ENCODE measurements at regions not wholly inside any gene's neighbourhood (a gene's known extent, or its start where the extent isn't known, plus 50 kb on each side); places are given as distances from the start of the nearest gene placed in this dataset.

DNA sequence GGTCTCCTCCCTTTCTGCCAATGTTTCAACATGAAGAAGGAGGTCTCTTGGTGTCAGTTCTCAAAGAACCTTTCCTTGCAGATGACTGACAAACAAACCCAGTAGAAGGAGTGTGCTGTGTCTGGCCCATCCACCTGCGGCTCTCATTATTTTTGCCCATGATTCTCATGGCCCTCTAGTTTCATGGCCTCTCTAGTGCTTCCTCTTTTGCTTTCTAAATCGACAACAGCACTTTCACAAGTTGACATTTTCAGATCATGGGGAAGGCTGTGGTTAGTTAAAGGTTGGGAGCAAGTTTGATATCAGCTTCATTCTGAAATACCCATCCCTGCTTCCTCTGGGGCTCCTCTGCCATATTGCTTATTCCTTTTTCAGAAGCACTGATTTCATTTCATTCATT lies 805.2 kb downstream of the SLC4A3 start:
- H3K4me1 ChIP-seq = no peaks in the 10 kb centered on the region
- H3K27ac ChIP-seq = no peak overlapping the region
- no peak for DNase-seq
- no peaks in the 10 kb centered on the region for H3K36me3 ChIP-seq
- H3K9me3 ChIP-seq = no peaks in the 10 kb centered on the region
- no peak overlapping the region for H3K4me3 ChIP-seq
- intact Hi-C loops (cut with DNase I; ENCODE audit: low total_unique reads) = no loop called here
- H3K27me3 ChIP-seq = no peaks in the 10 kb centered on the region
- TF ChIP-seq POLR2A (IDR thresholded peaks at IDR 0.05) = no peak
- TF ChIP-seq, protein P1, sequence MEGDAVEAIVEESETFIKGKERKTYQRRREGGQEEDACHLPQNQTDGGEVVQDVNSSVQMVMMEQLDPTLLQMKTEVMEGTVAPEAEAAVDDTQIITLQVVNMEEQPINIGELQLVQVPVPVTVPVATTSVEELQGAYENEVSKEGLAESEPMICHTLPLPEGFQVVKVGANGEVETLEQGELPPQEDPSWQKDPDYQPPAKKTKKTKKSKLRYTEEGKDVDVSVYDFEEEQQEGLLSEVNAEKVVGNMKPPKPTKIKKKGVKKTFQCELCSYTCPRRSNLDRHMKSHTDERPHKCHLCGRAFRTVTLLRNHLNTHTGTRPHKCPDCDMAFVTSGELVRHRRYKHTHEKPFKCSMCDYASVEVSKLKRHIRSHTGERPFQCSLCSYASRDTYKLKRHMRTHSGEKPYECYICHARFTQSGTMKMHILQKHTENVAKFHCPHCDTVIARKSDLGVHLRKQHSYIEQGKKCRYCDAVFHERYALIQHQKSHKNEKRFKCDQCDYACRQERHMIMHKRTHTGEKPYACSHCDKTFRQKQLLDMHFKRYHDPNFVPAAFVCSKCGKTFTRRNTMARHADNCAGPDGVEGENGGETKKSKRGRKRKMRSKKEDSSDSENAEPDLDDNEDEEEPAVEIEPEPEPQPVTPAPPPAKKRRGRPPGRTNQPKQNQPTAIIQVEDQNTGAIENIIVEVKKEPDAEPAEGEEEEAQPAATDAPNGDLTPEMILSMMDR (IDR thresholded peaks at IDR 0.05) = no peak

DNA sequence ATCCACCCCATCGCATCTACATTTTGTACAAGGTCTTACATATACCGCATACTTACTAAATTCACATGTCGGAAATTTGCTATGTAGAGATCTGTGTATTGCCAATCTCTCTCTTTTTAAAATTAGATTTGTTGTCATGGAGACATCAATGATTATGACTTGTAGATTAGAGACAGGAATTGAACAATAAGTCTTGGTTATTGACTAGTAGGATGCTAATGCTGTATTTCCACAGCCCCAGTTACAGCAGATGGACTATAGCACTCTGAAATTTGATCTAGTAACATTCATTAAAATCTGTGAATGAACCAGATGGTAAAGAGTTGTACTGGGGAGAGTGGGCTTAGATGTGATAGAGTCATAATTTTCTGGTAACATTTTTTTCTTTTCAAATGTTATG lies 805.7 kb downstream of the SLC4A3 start:
- intact Hi-C loops (cut with DNase I; ENCODE audit: low total_unique reads) = no loop called here
- DNase-seq = no peak
- H3K27me3 ChIP-seq = no peaks in the 10 kb centered on the region
- no peaks in the 10 kb centered on the region for H3K36me3 ChIP-seq
- H3K9me3 ChIP-seq = no peaks in the 10 kb centered on the region
- H3K4me3 ChIP-seq = no peak overlapping the region
- TF ChIP-seq, protein P1 (IDR thresholded peaks at IDR 0.05) = no peak
- no peak for TF ChIP-seq POLR2A (IDR thresholded peaks at IDR 0.05)
- no peaks in the 10 kb centered on the region for H3K4me1 ChIP-seq
- no peak overlapping the region for H3K27ac ChIP-seq

DNA sequence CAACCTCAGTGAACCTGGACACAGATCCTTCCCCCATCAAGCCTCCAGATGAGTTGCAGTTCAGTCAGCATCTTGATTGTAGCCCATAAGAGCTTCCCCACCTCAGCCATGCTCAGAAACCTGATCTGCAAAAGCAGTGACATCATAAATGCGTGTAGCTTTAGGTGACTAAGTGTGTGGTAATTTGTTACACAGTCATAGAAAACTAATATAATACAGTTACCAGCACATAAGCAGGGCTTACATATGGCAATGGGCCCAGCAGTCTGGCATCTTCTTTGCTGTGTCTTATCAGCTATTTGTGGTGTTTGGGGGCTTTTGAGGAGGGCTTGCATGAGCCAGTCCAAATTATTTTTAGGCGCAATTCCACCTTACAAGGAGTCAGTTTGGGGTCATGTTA lies 807.0 kb downstream of the SLC4A3 start:
- no peak for DNase-seq
- TF ChIP-seq, protein P1 (IDR thresholded peaks at IDR 0.05) = no peak
- no peak for TF ChIP-seq POLR2A (IDR thresholded peaks at IDR 0.05)
- no peaks in the 10 kb centered on the region for H3K27me3 ChIP-seq
- intact Hi-C loops (cut with DNase I; ENCODE audit: low total_unique reads) = no loop called here
- H3K4me1 ChIP-seq = no peaks in the 10 kb centered on the region
- no peak overlapping the region for H3K27ac ChIP-seq
- H3K4me3 ChIP-seq = no peak overlapping the region
- no peaks in the 10 kb centered on the region for H3K9me3 ChIP-seq
- H3K36me3 ChIP-seq = no peaks in the 10 kb centered on the region

DNA sequence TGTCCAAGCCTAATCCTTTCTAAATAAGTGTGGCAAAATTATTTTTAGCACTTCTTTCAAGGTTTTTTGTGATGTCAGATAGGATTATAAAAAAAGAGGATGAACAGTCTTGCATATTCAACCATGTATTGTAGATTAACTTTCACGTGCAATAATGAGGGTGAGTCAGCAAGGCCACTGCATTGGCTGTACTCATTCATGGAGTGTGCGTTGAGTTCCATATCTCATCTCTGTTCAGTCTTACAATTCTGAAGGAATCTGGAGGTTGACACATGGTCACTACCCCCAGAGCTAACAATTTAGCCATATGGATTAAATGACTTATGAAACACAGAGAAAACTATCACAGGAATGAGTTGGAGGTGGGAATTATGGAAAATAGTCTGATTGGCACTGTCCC lies 810.5 kb downstream of the SLC4A3 start:
- Histone ChIP-seq H3K27me3 (no peaks in the 10 kb centered on the region), H3K4me3 (no peak overlapping the region), H3K36me3 (no peaks in the 10 kb centered on the region), H3K9me3 (no peaks in the 10 kb centered on the region), H3K4me1 (no peaks in the 10 kb centered on the region), H3K27ac (no peak overlapping the region)
- no peak for TF ChIP-seq POLR2A (IDR thresholded peaks at IDR 0.05)
- TF ChIP-seq, protein P1 (IDR thresholded peaks at IDR 0.05) = no peak
- DNase-seq = no peak
- intact Hi-C loops (cut with DNase I; ENCODE audit: low total_unique reads) = no loop called here

DNA sequence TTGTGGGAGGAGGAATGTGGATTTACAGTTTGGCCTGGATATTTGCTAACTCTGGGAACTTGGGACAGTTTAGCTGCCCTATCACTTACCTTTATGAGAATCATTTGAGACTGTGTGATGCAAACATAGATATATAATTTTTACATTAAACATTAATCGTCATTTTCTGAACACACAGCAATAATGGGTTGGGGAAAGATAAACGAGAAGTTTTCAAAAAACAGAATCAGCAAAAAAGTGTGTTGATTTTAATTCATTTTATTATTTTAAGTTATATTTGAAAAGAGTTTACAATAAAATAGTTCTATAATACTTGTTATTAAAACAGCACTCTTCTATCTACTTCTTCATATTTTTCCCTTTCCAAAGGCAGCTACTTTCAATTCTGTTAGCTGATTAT lies 813.3 kb downstream of the SLC4A3 start:
- H3K4me1 ChIP-seq = no peaks in the 10 kb centered on the region
- H3K4me3 ChIP-seq = no peak overlapping the region
- no peaks in the 10 kb centered on the region for H3K27me3 ChIP-seq
- H3K27ac ChIP-seq = no peak overlapping the region
- intact Hi-C loops (cut with DNase I; ENCODE audit: low total_unique reads) = no loop called here
- no peaks in the 10 kb centered on the region for H3K9me3 ChIP-seq
- no peak for DNase-seq
- TF ChIP-seq, protein P1 (IDR thresholded peaks at IDR 0.05) = no peak
- TF ChIP-seq POLR2A (IDR thresholded peaks at IDR 0.05) = no peak
- H3K36me3 ChIP-seq = no peaks in the 10 kb centered on the region
